ENCODE measurements at regions not wholly inside any gene's neighbourhood (a gene's known extent, or its start where the extent isn't known, plus 50 kb on each side); places are given as distances from the start of the nearest gene placed in this dataset.

DNA sequence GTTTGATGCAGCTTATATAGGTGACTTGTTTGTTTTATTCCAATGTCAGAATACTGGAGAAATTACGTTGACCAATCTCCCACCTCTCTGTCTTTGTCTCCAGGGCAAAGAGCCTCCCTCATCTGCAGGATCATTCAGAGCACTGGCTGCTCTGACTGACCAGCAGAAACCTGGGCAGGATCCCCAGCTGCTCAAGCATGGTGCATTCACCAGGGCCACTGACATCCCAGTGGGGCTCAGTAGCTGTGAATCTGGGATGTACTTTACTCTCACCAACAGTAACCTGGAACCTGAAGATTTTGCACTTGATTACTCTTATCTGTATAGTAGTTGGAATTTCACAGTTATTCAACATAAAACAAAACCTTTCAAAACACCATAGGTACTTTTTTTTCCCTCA lies 235.9 kb downstream of the ANKRD36 start:
- TF ChIP-seq, protein P1, sequence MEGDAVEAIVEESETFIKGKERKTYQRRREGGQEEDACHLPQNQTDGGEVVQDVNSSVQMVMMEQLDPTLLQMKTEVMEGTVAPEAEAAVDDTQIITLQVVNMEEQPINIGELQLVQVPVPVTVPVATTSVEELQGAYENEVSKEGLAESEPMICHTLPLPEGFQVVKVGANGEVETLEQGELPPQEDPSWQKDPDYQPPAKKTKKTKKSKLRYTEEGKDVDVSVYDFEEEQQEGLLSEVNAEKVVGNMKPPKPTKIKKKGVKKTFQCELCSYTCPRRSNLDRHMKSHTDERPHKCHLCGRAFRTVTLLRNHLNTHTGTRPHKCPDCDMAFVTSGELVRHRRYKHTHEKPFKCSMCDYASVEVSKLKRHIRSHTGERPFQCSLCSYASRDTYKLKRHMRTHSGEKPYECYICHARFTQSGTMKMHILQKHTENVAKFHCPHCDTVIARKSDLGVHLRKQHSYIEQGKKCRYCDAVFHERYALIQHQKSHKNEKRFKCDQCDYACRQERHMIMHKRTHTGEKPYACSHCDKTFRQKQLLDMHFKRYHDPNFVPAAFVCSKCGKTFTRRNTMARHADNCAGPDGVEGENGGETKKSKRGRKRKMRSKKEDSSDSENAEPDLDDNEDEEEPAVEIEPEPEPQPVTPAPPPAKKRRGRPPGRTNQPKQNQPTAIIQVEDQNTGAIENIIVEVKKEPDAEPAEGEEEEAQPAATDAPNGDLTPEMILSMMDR (IDR thresholded peaks at IDR 0.05; ENCODE audit: low read depth, low read length, poor library complexity, severe bottlenecking), result no peak
- TF ChIP-seq EZH2phosphoT487 (IDR thresholded peaks at IDR 0.05; ENCODE audit: borderline replicate concordance, low read length), result no peak
